Activated naive CD4-positive, alpha-beta T cell treated with anti-CD3 and anti-CD28 coated beads, Interleukin-2, amount 10 ng/mL, durations not matched to agents 7 days and 5 days (primary cell): ENCODE measurements at regions not wholly inside any gene's neighbourhood (a gene's known extent, or its start where the extent isn't known, plus 50 kb on each side); places are given as distances from the start of the nearest gene placed in this dataset.

Experiments used
- CTCF ChIA-PET: fragments of 350-600 bp; sonication (Branson Sonifier 250); formaldehyde crosslinking; loops from one replicate; lab custom pipeline; 2021; ENCODE audit warnings: antibody characterized with exemption; lab: Charles Lee
- DNase-seq: peaks from one replicate; pipeline ENCODE4 v3.0.0-alpha.2; 2020
- H3K27ac Mint-ChIP-seq: one replicate; pipeline ENCODE4 v1.8.0; 2021; ENCODE audit warnings: mild to moderate bottlenecking, moderate library complexity, mixed read lengths
- H3K27me3 Mint-ChIP-seq: one replicate; pipeline ENCODE4 v1.8.0; 2021; ENCODE audit warnings: mild to moderate bottlenecking, mixed read lengths
- H3K36me3 Mint-ChIP-seq: one replicate; pipeline ENCODE4 v1.8.0; 2021; ENCODE audit warnings: mixed read lengths
- H3K4me1 Mint-ChIP-seq: one replicate; pipeline ENCODE4 v1.8.0; 2021; ENCODE audit warnings: mixed read lengths
- H3K4me3 Mint-ChIP-seq: one replicate; pipeline ENCODE4 v1.8.0; 2021; ENCODE audit warnings: mild to moderate bottlenecking, moderate library complexity, mixed read lengths
- H3K9me3 Mint-ChIP-seq: one replicate; pipeline ENCODE4 v1.8.0; 2021; ENCODE audit warnings: mixed read lengths

- no peaks in the 10 kb centered on the region for H3K36me3 Mint-ChIP-seq
- no peak overlapping the region for H3K4me3 Mint-ChIP-seq
- H3K27me3 Mint-ChIP-seq = no peaks in the 10 kb centered on the region
- no peak overlapping the region for H3K27ac Mint-ChIP-seq
- no peaks in the 10 kb centered on the region for H3K4me1 Mint-ChIP-seq
- CTCF ChIA-PET = no interaction called here
- no peak for DNase-seq
- H3K9me3 Mint-ChIP-seq = peaks cover 5% of the 10 kb centered on the region
Observed at GRCh38 chr20:52921340-52921739, 50.8 kb upstream of the TSHZ2 start.

- no peaks in the 10 kb centered on the region for H3K4me1 Mint-ChIP-seq
- H3K27ac Mint-ChIP-seq = no peak overlapping the region
- no peak overlapping the region for H3K4me3 Mint-ChIP-seq
- no peaks in the 10 kb centered on the region for H3K36me3 Mint-ChIP-seq
- CTCF ChIA-PET = no interaction called here
- no peak for DNase-seq
- peaks cover 15% of the 10 kb centered on the region for H3K9me3 Mint-ChIP-seq
- no peaks in the 10 kb centered on the region for H3K27me3 Mint-ChIP-seq
Observed at GRCh38 chr20:52918311-52918710, 53.8 kb upstream of the TSHZ2 start.

GRCh38 chr20:52915564-52915963 is 56.6 kb upstream of the TSHZ2 start:
- Mint-ChIP-seq H3K36me3 (no peaks in the 10 kb centered on the region), H3K4me1 (no peaks in the 10 kb centered on the region), H3K27ac (no peak overlapping the region), H3K27me3 (no peaks in the 10 kb centered on the region), H3K9me3 (peaks cover 12% of the 10 kb centered on the region), H3K4me3 (no peak overlapping the region)
- DNase-seq = no peak
- CTCF ChIA-PET = no interaction called here

GRCh38 chr20:52914870-52915269 is 57.3 kb upstream of the TSHZ2 start:
- DNase-seq = no peak
- Mint-ChIP-seq H3K27me3 (no peaks in the 10 kb centered on the region), H3K4me1 (no peaks in the 10 kb centered on the region), H3K9me3 (peaks cover 12% of the 10 kb centered on the region), H3K4me3 (no peak overlapping the region), H3K36me3 (no peaks in the 10 kb centered on the region), H3K27ac (no peak overlapping the region)
- CTCF ChIA-PET = no interaction called here

GRCh38 chr20:52913650-52914387 is 58.3 kb upstream of the TSHZ2 start:
- Mint-ChIP-seq H3K36me3 (no peaks in the 10 kb centered on the region), H3K9me3 (peaks cover 12% of the 10 kb centered on the region), H3K27ac (no peak overlapping the region), H3K4me1 (no peaks in the 10 kb centered on the region), H3K4me3 (no peak overlapping the region), H3K27me3 (no peaks in the 10 kb centered on the region)
- CTCF ChIA-PET = no interaction called here
- DNase-seq = no peak

- H3K4me1 Mint-ChIP-seq = no peaks in the 10 kb centered on the region
- no peak overlapping the region for H3K4me3 Mint-ChIP-seq
- no peaks in the 10 kb centered on the region for H3K27me3 Mint-ChIP-seq
- H3K27ac Mint-ChIP-seq = no peak overlapping the region
- no peaks in the 10 kb centered on the region for H3K9me3 Mint-ChIP-seq
- H3K36me3 Mint-ChIP-seq = no peaks in the 10 kb centered on the region
- CTCF ChIA-PET = no interaction called here
- no peak for DNase-seq
Observed at GRCh38 chr20:52905241-52905994, 66.7 kb upstream of the TSHZ2 start.

GRCh38 chr20:52904837-52905236 is 67.3 kb upstream of the TSHZ2 start:
- Mint-ChIP-seq H3K4me3 (no peak overlapping the region), H3K9me3 (no peaks in the 10 kb centered on the region), H3K27me3 (no peaks in the 10 kb centered on the region), H3K36me3 (no peaks in the 10 kb centered on the region), H3K4me1 (no peaks in the 10 kb centered on the region), H3K27ac (no peak overlapping the region)
- CTCF ChIA-PET = no interaction called here
- DNase-seq = no peak

- Mint-ChIP-seq H3K9me3 (peaks cover 4% of the 10 kb centered on the region), H3K4me1 (peaks cover 4% of the 10 kb centered on the region), H3K4me3 (no peak overlapping the region), H3K36me3 (no peaks in the 10 kb centered on the region), H3K27me3 (no peaks in the 10 kb centered on the region), H3K27ac (no peak overlapping the region)
- CTCF ChIA-PET = no interaction called here
- no peak for DNase-seq
Observed at GRCh38 chr20:52899041-52899608, 73.0 kb upstream of the TSHZ2 start.

GRCh38 chr20:52896348-52896747 is 75.8 kb upstream of the TSHZ2 start:
- Mint-ChIP-seq H3K4me3 (no peak overlapping the region), H3K36me3 (no peaks in the 10 kb centered on the region), H3K27me3 (no peaks in the 10 kb centered on the region), H3K9me3 (peaks cover 4% of the 10 kb centered on the region), H3K27ac (no peak overlapping the region), H3K4me1 (peaks cover 4% of the 10 kb centered on the region)
- no peak for DNase-seq
- CTCF ChIA-PET = no interaction called here

- DNase-seq = no peak
- H3K9me3 Mint-ChIP-seq = peaks cover 4% of the 10 kb centered on the region
- CTCF ChIA-PET = no interaction called here
- H3K4me3 Mint-ChIP-seq = no peak overlapping the region
- no peak overlapping the region for H3K27ac Mint-ChIP-seq
- H3K27me3 Mint-ChIP-seq = no peaks in the 10 kb centered on the region
- H3K36me3 Mint-ChIP-seq = no peaks in the 10 kb centered on the region
- H3K4me1 Mint-ChIP-seq = peaks cover 4% of the 10 kb centered on the region
Observed at GRCh38 chr20:52895701-52896100, 76.5 kb upstream of the TSHZ2 start.

- no peak overlapping the region for H3K27ac Mint-ChIP-seq
- no peak for DNase-seq
- CTCF ChIA-PET = no interaction called here
- H3K9me3 Mint-ChIP-seq = peaks cover 4% of the 10 kb centered on the region
- H3K36me3 Mint-ChIP-seq = no peaks in the 10 kb centered on the region
- no peaks in the 10 kb centered on the region for H3K27me3 Mint-ChIP-seq
- H3K4me1 Mint-ChIP-seq = peaks cover 4% of the 10 kb centered on the region
- H3K4me3 Mint-ChIP-seq = no peak overlapping the region
Observed at GRCh38 chr20:52895235-52895634, 76.9 kb upstream of the TSHZ2 start.

GRCh38 chr20:52893498-52893897 is 78.7 kb upstream of the TSHZ2 start:
- H3K36me3 Mint-ChIP-seq = no peaks in the 10 kb centered on the region
- CTCF ChIA-PET = no interaction called here
- H3K27me3 Mint-ChIP-seq = no peaks in the 10 kb centered on the region
- no peak overlapping the region for H3K4me3 Mint-ChIP-seq
- no peak overlapping the region for H3K27ac Mint-ChIP-seq
- DNase-seq = no peak
- peaks cover 4% of the 10 kb centered on the region for H3K9me3 Mint-ChIP-seq
- H3K4me1 Mint-ChIP-seq = peaks cover 4% of the 10 kb centered on the region

GRCh38 chr20:52892023-52892422 is 80.1 kb upstream of the TSHZ2 start:
- Mint-ChIP-seq H3K27ac (no peak overlapping the region), H3K4me3 (no peak overlapping the region), H3K36me3 (no peaks in the 10 kb centered on the region), H3K9me3 (peaks cover 4% of the 10 kb centered on the region), H3K4me1 (peaks cover 4% of the 10 kb centered on the region), H3K27me3 (no peaks in the 10 kb centered on the region)
- no peak for DNase-seq
- CTCF ChIA-PET = no interaction called here

- Mint-ChIP-seq H3K27ac (no peak overlapping the region), H3K4me1 (no peaks in the 10 kb centered on the region), H3K9me3 (no peaks in the 10 kb centered on the region), H3K36me3 (no peaks in the 10 kb centered on the region), H3K27me3 (no peaks in the 10 kb centered on the region), H3K4me3 (no peak overlapping the region)
- CTCF ChIA-PET = no interaction called here
- DNase-seq = no peak
Observed at GRCh38 chr20:52890130-52890529, 82.0 kb upstream of the TSHZ2 start.

- CTCF ChIA-PET = no interaction called here
- Mint-ChIP-seq H3K36me3 (no peaks in the 10 kb centered on the region), H3K4me3 (no peak overlapping the region), H3K4me1 (no peaks in the 10 kb centered on the region), H3K9me3 (no peaks in the 10 kb centered on the region), H3K27ac (no peak overlapping the region), H3K27me3 (no peaks in the 10 kb centered on the region)
- no peak for DNase-seq
Observed at GRCh38 chr20:52889225-52889624, 82.9 kb upstream of the TSHZ2 start.
